ENCODE measurements at regions not wholly inside any gene's neighbourhood (a gene's known extent, or its start where the extent isn't known, plus 50 kb on each side); places are given as distances from the start of the nearest gene placed in this dataset.

DNA sequence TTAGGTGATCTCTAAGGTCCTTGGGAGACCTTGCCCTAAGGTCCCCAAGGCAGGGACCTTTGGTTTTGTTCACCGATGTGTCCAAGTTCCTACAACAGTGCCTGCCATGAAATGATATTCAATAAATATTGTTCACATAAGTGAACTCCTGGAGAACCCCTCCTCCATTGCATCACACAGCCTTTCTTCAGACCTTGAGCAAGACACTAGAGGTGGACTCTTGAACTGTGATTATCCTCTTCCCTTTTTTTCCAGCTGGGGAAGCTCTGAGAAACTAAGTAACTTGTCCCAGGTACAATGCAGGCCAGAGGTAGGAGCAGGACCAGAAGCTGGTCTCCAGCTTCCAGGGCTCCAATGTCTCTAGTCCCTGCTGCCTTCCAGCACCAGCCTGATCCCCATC lies 76.6 kb upstream of the LMO1 start:
- DNase-seq, result no peak

DNA sequence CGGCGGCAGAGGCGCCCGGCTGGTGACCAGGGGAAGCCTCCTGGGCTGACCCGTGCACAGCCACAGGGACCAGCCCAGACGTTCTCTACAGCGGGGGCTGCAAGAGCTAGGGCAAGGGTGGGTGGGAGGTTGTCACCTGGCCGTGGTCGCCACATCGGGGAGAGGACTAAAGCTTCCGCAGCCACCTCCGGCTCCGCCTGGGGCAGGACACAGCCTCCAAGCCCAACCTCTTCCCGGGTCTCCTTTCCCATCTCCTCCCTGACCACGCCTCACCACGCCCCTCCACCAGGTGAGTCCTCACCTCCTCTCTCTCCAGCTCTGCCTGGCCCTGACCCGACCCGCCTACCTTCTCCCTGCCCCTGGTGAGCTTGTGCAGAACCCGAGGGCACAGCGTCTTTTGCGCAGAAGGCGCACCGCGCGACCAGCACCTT lies 75.9 kb upstream of the LMO1 start:
- DNase-seq, result no peak

DNA sequence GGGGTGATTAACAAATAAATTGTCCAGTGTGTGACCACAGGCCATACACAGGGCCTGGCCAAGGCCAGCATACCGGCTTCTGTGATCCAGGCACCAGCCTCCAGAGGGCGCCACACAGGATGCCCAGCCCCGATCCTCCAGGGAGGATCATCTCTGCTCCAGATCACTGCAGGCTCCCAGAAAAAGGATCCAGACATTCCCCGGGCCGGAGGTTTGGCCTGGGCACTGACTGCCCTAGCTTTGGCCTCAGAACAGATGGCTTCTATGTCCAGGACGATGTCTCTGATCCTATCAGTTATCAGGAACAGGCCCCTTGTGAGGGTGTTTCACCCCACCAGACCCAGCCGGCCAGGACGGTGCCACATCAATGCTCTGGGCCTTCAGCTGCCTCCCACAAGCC lies 74.5 kb upstream of the LMO1 start:
- no peak for DNase-seq

DNA sequence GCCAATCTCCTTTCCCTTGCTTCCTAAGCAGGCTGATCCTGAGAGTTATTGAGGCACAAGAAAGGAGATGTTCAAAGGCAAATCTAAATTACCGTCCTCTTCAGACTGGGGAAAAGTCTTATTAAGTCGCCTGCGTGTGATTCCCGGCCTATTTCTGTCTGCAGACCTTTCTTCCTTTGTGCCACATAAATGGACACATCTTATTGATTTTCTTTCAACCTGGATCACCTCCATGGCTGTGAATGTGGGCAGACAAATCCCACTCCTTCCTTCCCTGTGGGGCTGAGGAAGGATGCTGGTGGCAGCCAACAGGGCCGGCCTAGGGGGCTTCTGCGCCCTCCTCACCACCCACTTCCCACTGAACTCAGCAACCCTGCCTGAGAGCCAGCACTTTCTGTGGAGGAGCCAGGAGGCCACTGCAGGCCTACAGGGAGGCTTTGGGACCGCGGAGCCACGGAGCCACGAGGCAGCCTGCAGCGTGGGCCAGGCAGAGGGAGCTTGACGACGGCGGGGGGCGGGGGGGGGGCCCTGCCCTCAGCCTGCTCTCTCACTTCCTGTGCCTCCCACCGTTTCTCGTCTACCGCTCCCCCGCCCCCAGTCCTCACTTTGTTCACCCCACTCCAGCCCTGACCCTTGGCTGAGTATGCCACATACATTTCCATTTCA lies 73.6 kb upstream of the LMO1 start:
- no peak for DNase-seq

DNA sequence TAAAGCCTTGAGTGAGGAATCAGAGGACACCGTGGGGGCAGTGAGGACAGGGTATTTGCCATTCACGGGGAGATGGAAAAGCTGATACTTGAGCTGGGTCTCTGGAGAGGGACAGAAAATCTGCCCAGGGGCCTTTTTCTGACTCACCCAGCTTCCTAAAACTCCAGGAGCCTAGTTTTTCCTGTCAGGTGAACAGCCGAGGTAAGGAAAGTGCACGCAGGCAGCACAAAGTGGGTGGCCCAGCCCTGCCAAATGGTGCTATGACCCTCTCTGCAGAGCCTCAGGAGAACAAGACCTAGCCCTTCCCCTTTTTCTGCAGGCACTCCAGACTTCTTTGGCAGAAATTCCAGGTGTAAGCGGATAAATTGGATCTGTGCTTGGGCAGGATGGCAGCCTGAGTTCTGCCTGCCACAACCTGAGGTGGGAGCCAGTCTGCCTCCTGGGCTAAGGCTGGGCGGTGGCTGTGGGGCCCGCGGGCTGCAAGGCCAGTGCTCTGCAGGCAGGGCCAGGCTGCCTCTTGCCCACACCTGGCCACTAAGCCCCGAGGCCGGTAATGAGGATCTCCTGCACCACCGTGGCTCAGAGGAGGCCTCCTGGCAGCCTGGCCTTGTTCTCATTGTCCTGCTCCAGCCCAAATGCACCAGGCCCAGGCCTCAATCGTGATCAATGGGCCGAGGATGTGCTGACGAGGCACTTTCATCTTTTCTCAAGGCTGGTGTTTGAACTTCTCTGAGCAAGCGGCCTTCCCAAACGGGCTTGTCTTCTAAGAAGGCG lies 72.9 kb upstream of the LMO1 start:
- no peak for DNase-seq

DNA sequence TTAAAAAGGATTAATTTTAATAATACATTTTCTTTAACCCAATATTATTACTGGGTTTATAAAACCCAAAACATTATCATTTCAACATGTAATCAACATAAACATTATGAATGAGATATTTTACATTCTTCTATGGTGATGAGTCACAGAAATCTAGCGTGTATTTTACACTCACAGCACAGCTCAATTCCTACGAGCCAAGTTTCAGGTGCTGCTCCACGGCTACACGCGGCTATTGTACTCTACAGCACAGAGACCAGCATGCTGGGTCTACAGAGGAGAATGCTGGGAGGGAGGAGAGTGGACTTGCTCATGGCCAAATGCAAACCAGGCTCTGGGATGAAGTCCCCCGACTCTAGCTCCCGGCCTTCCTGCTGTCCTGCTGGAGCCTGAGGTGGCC lies 72.0 kb upstream of the LMO1 start:
- DNase-seq, result no peak

DNA sequence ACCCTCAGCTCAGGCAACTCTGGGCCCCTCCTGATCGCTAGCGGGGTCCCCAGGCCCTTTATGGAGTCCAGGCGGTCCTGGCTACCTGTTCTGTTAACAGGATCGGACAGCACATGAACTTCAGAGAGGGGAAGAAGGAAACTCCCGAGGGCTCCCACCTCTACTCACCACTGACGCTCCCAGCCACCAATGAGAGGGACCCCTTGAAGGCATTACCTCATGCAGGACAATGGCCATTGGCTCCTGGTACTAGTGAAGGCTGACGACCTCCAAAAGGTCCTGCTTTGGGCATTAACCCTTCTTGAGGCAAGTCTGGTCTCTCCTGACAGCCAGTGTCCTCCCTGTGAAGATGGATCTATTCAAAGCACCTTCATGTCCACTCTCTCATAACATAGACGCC lies 71.5 kb upstream of the LMO1 start:
- DNase-seq, result no peak

DNA sequence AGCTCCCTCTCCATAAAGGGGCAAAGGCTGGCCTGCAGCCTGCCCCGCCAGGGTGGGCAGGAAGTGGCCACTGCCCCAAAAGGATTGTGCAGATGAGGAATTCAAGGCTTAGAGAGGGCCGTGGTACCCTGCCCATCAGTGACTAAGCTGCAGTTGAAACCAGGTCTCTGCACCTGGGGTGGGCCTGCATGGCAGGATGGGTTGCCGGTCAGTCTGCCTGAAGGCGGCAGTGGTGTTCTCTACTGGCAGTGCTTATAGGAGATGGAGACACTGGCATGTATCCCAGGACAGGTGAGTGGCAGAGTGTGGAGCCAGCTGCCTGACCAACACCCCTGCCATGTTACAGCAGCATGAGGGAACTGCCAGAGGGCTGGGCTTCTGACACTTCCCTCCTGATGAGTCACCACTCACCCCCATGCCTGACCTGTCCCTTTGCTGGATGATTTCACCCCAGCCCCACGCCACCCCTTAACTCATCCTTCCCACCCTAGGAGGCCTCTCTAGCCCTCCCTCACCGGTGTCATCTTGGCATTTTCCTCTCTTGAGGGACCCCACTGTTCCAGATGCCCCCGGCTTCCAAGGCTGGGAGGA lies 70.2 kb upstream of the LMO1 start:
- DNase-seq, result peak; percentile 21

DNA sequence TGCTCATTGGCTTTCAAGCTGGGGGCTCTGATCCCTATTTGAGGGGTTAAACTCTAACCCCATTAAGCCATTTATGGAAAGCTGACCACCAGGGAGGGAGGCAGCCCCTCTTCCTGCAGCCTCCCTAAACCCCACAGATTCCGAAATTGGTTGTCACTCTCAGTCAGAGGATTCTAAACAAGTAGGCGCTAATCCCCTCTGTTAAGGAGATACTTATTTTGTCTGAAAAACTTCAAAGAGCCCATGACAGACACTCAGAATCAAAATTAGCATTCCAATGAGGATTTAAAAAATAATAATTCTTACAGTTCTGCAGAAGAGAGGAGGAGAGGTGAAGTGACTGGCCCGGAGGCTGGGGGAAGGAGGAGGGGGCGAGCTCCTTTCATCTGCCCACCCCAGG lies 69.7 kb upstream of the LMO1 start:
- DNase-seq, result no peak

DNA sequence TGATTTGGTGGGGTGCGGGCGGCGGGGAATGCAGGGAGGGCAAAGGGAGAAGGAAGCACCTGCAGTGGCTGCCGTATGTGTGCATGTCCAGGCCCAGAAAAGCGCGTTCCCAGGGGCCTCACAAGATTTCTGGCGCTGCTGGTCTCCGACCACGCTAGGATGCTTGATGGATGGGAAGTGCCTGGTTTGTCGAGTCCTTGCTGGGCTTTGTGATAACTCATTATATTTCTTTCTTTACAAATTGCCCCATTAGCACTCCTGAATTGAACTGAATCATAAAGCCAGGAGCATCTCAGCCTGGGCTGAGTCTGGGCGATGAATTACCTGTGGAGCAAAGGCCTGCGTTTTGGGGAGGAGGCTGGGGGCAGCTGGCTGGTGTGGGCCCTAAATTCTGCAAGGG lies 69.2 kb upstream of the LMO1 start:
- no peak for DNase-seq

DNA sequence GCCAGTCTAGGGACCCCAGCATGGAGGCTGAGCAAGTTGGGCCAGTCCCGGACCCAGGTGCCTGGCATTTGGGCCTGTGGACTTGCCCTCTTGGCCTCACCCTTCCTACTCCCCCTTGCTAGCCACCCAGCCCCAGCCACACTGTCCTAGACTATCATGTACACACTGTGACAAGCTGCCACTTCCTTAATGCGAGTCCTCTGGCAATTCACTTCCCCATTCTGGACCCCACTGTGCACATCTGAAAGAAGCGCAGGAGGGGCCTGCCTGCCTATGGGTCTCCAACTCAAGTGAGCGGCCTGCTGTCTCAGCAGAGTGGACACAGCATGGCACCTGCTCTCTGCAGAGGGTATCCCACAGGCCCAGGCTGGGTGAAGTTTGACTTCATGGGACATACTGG lies 68.5 kb upstream of the LMO1 start:
- no peak for DNase-seq

DNA sequence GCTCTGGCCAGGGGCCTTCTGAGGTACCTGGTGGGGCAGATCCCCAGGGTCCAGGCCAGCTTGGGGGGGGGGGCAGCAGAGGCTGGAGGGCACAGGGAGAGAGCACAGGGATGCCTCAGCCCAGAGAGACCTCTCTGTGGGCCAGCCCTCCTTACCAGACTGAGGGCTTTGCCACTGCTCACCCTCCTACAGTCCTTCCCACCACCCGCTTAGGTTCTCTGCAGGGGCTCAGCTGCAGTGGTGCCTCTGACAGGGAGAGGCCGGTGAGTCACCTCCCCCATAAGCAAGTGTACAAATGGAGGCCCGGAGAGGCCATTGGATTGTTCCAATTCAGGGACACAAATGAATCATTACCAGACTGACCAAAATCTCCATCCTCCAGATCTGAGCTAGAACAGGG lies 68.1 kb upstream of the LMO1 start:
- no peak for DNase-seq

DNA sequence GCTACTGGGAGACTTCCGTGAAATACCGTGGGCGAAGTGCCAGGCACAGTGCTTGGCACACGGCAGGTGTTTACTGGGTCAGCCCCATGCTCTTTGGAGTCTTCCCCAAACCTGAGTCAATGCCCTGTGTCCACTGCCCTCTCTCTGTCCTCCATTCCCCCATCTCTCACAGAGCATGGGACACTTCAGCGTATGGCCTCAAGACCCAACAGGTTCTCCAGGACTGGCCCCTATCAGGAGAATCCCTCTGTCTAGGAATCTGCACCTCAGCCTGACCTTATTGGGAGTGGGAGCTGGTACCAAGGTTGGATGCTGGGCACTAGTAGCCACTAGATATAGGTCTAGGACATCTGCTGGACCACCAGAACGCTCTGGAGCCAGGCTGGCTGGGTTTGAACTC lies 67.2 kb upstream of the LMO1 start:
- DNase-seq, result no peak

DNA sequence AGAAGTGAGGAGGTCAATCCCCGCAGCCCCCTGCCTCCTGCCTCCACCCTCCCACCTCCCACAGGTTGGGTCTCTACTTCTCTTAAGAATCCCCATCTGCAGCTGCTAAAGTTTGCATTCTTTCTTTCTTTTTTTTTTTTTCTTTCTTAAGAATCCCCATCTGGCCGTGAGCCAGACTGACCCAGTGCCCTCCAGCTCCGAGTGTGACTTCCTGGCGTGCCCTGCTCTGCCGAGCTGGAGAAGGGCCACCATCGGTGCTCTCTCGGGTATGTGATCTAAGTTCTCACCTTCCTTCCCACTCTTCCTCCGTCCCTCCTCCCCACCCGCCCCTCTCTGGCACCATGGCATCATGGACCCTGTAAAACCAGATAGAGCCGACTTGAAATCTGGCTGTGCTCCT lies 66.7 kb upstream of the LMO1 start:
- DNase-seq, result no peak

DNA sequence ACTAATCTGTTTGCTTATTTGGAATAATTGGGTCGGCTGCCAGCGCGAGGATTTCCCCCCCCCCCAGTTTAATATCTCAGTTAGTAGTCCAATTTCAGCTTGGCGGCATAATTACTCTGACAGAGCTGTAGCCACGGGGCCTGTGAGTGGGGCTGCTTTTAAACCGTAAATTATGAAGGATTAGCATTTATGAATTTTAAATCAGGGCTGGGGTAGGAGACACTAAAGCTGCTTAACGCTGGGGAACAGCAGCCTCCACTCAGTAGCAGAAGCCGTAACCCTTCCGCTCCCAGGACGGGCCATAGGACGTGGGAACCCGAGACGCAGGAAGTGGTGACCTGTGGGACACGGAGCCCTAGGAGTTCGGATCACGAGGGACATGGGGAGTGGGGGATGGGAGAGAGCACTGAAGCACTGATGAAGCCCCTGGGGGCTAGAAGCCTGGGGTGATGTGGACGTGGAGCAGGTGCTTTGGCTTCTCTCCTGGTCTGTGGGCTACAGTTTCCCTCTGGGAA lies 66.2 kb upstream of the LMO1 start:
- DNase-seq, result no peak

DNA sequence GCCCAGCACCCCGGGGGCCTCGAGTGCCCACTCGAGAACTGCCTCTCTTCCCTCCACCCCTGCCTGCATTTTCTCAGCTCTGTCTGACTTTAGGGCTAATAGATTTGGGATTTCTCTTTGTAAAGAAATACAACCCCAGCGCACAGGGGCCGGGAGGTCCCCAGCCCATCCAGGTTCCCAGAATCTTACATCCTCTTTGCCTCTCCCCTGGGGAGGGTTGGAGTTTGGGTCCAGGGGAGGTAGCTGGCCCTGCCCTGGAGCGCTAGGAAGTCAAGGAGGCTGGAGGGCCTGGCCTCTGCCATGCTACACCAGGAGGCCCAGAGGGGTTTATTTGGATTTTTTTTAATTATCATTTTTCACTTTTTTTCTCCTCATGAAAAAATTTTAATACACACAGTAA lies 65.7 kb upstream of the LMO1 start:
- no peak for DNase-seq

DNA sequence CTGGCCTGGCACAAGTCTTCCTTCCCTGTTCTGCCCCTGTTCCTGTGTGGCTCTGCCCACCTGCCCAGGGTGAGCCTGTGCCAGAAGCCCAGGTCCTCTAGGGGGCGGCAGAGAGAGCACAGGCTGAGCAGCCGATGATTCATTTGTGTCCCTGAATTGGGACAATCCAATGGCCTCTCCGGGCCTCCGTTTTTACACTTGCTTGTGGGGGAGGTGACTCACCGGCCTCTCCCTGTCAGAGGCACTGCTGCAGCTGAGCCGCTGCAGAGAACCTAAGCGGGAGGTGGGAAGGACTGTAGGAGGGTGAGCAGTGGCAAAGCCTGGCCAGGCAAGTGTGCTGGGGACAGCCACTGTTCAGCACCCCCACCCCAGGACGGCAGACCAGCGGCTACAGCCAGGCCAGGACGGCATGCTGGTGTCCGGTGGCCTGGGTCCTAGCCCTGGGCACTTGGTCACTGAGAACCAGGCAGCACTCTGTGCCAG lies 65.2 kb upstream of the LMO1 start:
- peak; percentile 61 for DNase-seq

DNA sequence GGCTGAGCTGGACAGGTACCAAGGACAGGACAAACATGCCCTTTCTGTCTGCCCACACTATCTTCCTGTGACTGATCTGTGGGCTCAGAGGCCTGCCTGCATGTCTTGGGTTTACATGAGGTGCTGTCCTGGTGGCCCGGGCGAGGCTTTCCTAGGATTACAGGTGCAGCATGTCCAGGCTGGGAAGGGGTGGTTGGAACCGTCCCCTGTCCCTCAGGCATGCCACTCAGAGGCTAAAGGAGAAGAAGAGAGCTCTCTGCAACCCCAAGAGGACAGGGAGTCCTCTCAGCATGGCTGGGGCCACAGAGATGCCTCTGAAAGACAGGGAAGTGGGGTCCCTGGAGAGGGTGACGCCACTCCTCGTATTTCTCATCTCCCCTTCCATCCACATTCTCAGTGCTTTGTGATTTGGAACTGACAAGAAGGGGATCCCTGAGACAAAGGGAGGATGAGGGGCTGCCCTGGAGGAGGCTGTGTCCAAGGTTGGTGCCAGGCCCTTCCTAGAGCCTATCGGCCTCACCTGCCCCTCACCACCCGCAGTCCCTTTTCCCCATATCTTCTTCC lies 64.6 kb upstream of the LMO1 start:
- no peak for DNase-seq

DNA sequence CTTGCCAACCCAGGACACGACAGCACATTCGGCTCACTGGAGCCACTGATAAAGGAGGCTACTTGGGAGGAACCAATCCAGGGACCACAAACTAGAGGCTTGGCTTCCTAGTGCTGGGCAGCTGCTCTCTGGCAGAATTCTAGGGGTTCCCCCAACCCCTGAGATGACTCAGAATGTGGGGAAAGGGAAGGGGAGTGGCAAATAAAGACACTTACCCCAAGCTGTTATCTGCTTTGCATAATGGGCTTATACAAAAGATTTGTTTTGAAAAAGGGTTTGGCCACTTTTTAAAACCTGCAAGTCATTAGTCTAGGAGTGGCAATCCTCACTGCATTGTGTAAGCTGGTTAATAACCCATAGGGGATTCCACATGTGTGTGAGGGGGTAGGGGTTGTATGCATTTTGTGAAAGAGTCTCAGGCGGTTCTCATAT lies 64.1 kb upstream of the LMO1 start:
- DNase-seq, result no peak

DNA sequence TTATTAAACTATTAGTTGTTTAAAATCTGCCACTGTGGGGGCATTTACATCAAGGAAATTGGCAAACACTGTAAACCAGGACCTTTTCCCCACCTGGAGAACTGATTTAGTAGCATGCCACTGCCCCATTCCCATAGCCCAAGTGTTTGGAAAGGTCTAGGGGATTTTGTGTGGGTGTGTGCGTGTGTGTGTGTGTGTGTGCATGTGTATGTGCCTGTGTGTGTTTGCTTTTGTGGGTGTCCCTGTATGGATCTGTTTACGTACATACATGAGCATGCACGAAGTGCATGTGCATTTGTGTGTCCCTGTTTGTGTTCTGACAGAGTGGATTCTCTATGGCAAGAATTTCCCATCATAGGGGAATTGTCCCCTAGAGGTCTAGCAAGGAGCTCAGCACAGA lies 62.7 kb upstream of the LMO1 start:
- no peak for DNase-seq

DNA sequence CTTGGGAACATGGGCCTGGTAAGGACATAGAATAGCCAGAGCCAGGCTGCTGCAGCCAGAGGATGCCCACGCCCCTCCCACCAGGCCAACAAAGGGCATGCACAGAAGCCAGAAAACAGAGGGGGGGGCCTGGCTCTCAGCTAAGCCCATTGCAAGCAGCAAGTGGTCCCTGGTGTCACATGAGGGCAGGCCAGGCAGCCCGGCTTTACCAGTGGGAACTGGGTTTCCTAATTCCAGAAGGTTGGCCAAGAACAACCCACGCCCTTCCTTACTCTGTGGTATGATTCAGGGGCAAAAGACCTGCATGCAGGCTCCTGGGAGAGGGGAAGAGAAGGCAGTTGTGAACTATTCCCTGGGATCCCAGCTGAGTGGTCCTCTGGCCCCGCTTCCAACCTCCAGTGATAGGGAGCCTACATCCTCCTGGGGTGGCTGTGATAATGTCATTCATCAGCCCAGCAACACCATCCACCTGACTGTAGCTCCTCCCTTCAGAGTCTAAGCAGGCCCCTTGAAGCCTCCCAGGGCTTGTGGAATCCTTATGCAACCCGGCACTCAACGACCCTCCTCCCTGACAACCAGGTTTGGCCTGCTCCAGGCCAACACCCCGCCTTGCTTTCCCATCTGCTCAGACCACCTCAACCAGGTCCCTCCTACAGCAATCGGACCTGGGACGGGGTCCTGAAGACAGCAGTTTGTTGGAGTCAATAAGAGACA lies 62.1 kb upstream of the LMO1 start:
- DNase-seq, result no peak

DNA sequence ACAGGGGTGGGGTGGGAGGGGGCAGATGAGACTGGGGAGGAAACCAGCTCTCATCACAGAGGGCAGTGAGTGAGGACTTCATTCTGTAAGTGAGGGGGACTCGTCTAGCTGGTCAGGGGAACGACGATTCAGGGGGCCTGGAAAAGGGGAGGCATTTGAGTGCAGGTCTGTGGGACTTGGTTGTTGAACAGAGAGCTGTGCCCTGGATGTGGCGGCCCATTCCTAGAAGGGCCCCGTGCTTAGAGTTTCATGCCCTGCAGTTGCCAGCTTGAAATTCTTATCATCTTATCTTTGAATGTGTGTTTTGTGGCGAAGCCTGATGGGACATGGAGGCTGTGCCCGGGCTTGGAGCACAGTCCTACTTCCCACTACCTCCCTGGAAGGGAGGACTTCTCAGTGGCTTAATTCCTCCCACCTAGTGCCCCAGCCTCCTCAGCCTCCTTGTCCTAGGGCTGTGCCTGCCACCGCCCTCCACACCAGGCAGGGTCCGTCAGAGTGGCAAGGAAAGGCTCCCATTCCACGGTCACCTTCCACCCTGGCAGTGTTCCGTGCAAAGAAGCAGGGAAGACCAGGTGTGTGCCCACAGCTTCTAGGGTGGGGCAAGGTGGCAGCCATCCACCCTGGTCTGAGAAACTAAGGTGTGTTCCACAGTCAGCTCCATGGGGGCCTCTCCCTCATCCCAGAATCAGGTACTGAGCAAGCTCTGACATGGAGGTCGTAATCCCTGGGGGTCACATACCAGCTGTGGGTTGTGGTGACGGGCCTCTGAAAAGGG lies 59.7 kb upstream of the LMO1 start:
- no peak for DNase-seq

Data from NCI-H226 (cell line).